EH (cell line): ENCODE measurements at regions not wholly inside any gene's neighbourhood (a gene's known extent, or its start where the extent isn't known, plus 50 kb on each side); places are given as distances from the start of the nearest gene placed in this dataset.
"Not testable (repeated sequence)": the region's sequence is repeated elsewhere in the genome, so short reads cannot be mapped to it uniquely, and the experiment has no call there.

ENCODE experiments used
- DNase-seq: peaks from one replicate; pipeline ENCODE4 v3.0.0-alpha.2; 2015; ENCODE audit warnings: low read depth

- DNase-seq: no peak
Observed at GRCh38 chr14:35988972-35989690, 163.0 kb downstream of the BRMS1L start.

GRCh38 chr14:35988550-35988949, 162.4 kb downstream of the BRMS1L start:
- DNase-seq: no peak

- no peak for DNase-seq
Observed at GRCh38 chr14:35987731-35988130, 161.6 kb downstream of the BRMS1L start.

- no peak for DNase-seq
Observed at GRCh38 chr14:35986219-35986573, 160.1 kb downstream of the BRMS1L start.

- DNase-seq: no peak
Observed at GRCh38 chr14:35985474-35986218, 159.5 kb downstream of the BRMS1L start.

GRCh38 chr14:35979531-35979930, 153.4 kb downstream of the BRMS1L start:
- DNase-seq: no peak

GRCh38 chr14:35978561-35978960, 152.4 kb downstream of the BRMS1L start:
- no peak for DNase-seq

GRCh38 chr14:35975814-35976213, 149.7 kb downstream of the BRMS1L start:
- DNase-seq: no peak

- no peak for DNase-seq
Observed at GRCh38 chr14:35973770-35974169, 147.6 kb downstream of the BRMS1L start.

GRCh38 chr14:35971965-35972630, 146.0 kb downstream of the BRMS1L start:
- DNase-seq: no peak

- no peak for DNase-seq
Observed at GRCh38 chr14:35969310-35969709, 143.2 kb downstream of the BRMS1L start.

GRCh38 chr14:35965400-35965799, 139.3 kb downstream of the BRMS1L start:
- no peak for DNase-seq

- no peak for DNase-seq
Observed at GRCh38 chr14:35964697-35965286, 138.7 kb downstream of the BRMS1L start.

- no peak for DNase-seq
Observed at GRCh38 chr14:35963209-35963608, 137.1 kb downstream of the BRMS1L start.

- DNase-seq: no peak
Observed at GRCh38 chr14:35961697-35962274, 135.6 kb downstream of the BRMS1L start.

GRCh38 chr14:35959835-35960234, 133.7 kb downstream of the BRMS1L start:
- DNase-seq: no peak

- no peak for DNase-seq
Observed at GRCh38 chr14:35958499-35958898, 132.4 kb downstream of the BRMS1L start.

- no peak for DNase-seq
Observed at GRCh38 chr14:35956376-35957085, 130.4 kb downstream of the BRMS1L start.

GRCh38 chr14:35952584-35952983, 126.4 kb downstream of the BRMS1L start:
- DNase-seq: no peak

GRCh38 chr14:35949920-35950513, 123.9 kb downstream of the BRMS1L start:
- no peak for DNase-seq

GRCh38 chr14:35947983-35948382, 121.8 kb downstream of the BRMS1L start:
- DNase-seq: not testable (repeated sequence)
